NCI-H774 (cell line): ENCODE measurements at regions not wholly inside any gene's neighbourhood (a gene's known extent, or its start where the extent isn't known, plus 50 kb on each side); places are given as distances from the start of the nearest gene placed in this dataset.
A peak's percentile ranks its signal among the peaks of the same experiment; 100 is the strongest.
"Not testable (repeated sequence)": the region's sequence is repeated elsewhere in the genome, so short reads cannot be mapped to it uniquely, and the experiment has no call there.

Experiments used
- DNase-seq: peaks from one replicate; lab custom pipeline; 2025; lab: John Stamatoyannopoulos, UW

DNA sequence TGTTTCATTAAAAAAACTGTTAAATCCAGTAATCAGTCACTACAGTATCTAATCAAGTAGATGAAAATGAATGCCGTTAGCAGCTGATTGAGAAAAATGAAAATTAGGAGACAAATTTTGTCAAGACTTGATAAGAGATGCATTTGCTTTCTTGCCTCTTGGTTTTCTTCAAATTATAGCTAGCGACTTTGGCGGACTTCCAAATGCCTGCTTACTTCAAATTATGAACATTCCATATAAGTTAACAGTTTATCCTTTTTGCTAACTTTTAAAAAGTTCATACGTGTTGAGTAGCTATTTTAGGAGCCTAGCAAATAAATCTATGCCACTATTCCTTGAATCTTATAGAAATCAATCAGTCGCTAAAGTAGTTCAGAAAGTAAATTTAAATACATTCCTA is 58.8 kb downstream of the PPP4R3C start:
- DNase-seq, result no peak

GRCh38 chrX:27399146-27399456 is 64.0 kb downstream of the PPP4R3C start:
- DNase-seq, result no peak

- no peak for DNase-seq
Measured at GRCh38 chrX:27391623-27392022, 71.5 kb downstream of the PPP4R3C start.

DNA sequence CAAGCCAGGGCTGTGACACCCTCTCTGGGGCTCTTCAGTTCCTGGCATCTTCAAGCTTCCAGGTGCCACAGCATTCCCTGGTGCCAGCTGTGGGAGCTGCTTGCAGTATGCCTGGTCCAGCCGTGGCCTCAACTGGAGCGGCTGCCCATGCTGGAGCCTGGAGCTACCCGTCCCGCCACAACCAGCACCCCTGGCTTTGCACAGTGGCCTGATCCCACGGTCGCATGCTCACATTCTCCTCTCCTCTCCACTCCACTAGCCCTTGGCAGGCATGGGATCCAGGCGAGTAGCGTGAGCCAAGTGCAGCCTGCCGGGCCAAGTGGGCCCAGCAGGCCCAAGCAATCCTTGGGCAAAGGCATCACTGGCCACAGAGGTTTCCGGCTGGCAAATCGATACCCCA is 81.7 kb downstream of the PPP4R3C start:
- no peak for DNase-seq

DNA sequence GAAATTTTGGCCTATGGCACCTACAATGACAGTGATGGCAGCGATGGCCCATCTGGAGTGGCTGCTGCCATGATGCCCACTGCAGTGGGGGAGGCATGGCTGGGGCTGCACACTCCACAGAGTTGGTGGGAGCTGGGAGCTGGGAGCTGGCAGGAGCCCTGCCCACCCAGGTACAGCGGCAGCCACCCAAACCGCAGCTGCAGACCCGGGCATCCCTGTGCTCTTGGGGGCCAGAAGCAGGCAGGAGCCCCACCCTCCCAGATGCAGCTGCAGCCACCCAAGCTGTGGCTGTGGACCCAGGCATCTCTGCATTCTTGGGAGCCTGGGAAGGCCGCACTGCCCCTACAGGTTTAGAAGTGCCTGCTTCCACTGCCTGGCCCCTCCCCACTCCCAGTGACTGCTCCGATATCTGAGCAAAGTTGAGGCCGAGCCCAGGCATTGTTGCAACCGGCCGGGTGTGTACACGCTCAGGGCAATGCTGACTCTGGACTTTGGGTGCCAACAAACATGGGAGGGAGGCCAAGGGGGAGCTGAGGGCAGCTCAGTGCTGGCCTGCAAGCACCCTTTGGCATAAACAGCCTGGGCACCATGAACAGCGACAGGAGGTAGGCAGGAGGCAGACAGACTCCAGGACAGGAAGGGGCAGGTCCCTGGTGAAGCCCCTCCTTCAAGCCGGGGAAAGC is 82.8 kb downstream of the PPP4R3C start:
- no peak for DNase-seq

- no peak for DNase-seq
Measured at GRCh38 chrX:27354021-27354420, 109.1 kb downstream of the PPP4R3C start.

DNA sequence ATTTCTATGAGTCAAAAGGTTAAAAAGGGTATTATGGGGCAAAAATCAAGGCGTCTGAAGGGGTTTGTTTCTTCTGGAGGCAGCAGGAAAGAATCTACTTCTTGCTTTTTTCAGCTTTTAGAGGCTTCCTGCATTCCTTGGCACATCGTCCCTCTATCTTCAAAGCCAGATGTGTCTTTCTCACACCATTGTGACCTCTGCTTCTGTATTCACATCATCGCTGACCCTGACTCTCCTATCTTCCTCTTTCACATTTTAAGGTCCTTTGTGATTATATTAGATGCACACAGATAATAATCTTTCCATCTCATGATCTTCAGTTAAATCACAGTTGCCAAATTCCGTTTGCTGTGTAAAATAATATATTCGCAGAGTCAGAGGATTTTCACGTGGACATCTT is 112.7 kb downstream of the PPP4R3C start:
- DNase-seq, result no peak

DNA sequence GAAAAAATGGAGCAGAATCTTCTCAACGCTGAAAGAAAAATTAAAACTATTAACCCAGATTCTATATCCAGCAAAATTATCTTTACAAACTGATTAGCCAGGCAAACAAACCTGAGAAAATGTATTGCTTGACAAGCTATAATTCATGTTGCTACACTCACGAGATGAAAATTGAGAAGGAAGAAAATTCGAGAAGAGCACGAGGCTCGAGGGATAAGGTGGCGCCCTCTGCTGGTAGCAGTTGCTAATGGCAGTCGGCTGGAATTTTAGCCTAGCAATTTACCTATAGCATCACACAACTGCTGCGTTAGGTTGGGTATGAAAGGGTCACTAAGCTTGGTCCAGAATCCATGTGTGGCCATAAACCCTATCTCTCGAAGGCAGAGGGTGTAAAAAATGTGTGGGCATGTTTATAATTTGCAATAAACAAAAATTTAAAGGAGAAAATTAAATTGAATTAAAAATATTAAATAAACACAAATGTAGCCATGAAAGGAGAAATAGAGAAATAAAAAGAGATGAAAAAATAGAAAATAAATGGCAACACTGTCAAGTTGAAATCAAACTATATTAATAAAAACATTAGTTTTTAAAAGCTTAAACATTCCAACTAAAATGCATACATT is 126.6 kb downstream of the PPP4R3C start:
- no peak for DNase-seq

DNA sequence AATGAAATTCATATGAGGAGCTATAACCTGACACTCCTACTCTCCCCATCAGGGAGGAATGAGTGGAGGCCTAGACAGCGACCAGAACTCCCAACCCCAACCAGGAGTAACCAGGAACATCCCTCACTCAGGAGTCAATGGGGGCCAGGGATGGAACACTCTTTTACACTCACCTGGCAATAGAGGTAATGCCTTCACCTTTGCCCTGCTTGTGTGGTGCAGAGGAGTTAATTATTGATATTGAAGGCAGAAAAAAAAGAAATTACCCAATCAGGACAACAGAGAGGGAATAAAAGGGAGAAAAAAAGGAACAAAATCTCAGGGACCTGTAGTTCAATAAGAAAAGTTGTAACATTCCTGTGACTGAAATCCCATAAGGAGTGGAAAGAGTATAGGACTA is 141.5 kb downstream of the PPP4R3C start:
- no peak for DNase-seq

DNA sequence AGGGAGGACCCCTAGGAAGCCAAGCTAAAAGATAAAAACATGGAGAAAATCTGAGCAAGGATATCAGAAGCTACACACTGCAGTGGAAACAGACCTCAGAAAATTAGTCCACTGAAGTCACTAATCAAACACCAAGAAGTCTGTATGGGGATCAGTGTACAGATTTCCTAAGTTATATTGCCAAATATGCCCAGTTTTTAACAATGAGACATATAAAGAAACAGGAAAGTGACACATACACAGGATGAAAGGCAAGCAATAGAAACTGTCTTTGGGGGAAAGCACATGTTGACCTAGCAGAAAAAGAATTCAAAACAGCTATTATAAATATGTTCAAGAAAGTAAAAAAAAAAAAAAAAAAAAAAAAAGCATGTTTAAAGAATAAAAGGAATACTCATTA is 153.7 kb downstream of the PPP4R3C start:
- DNase-seq, result no peak

DNA sequence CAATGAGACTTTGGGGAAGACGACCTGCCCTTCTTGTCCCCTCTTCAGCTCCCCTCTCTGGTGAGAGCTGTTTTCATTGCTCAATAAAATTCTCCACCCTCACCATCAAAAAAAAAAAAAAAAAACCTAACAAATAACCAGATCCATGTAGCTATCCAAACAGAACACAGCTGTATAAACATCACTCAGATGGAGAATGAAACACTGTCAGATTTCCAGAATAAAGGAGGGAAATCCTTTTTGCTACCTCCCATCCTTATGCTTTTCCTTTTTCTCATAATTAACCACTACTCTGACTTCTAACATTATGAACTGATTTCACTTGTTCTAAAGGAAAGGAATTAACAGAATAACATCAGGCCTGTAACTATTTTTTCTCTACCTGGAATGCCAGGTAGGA is 155.6 kb downstream of the PPP4R3C start:
- DNase-seq, result no peak

- not testable (repeated sequence) for DNase-seq
Measured at GRCh38 chrX:27292552-27292951, 170.6 kb downstream of the PPP4R3C start.

GRCh38 chrX:27276751-27277150 is 186.4 kb downstream of the PPP4R3C start:
- DNase-seq, result no peak

- no peak for DNase-seq
Measured at GRCh38 chrX:27254656-27255055, 208.5 kb downstream of the PPP4R3C start.

GRCh38 chrX:27251369-27251768 is 211.8 kb downstream of the PPP4R3C start:
- no peak for DNase-seq

DNA sequence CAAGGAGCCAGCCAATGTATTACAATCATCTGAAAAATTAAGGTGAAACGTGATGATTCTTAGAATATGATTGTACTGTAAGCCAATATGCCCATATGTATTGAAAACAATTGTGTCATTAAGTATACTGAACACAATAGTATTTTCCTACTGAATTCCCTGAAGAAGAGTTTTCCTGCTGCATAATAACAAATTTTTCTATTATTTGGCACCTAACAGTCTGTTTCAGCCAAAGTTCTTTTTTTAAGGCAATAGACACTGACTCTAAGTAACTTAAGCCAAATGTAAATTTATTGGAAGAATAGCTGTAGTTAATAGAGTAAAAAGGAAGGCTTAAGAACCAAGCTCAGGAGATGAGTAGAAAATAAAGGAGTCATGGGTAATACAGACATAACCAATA is 220.6 kb downstream of the PPP4R3C start:
- DNase-seq, result no peak

- DNase-seq, result no peak
Measured at GRCh38 chrX:27241981-27242380, 221.2 kb downstream of the PPP4R3C start.

- DNase-seq, result not testable (repeated sequence)
Measured at GRCh38 chrX:27240042-27240441, 223.1 kb downstream of the PPP4R3C start.

GRCh38 chrX:27236681-27237080 is 226.5 kb downstream of the PPP4R3C start:
- DNase-seq, result no peak

DNA sequence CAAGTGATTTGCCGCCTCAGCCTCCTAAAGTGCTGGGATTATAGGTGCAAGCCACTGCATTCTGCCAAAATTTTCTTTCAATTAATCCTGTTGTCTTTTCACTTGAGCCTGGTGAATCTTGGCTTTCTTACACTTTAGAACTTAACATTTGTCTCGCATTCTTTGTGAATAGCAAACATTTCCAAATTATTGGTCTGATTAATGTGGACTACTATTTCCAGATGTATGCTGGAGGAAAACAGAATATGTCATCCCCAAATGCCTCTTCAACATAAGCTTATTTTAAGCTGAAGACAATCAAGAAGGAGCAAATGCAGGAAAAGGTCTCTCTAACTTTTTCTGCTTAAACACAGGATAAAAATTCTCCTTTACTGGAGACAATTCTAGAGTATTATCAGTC is 233.4 kb downstream of the PPP4R3C start:
- no peak for DNase-seq

GRCh38 chrX:27222661-27223060 is 240.5 kb downstream of the PPP4R3C start:
- no peak for DNase-seq

- DNase-seq, result peak; percentile 3
Measured at GRCh38 chrX:27186671-27187070, 276.5 kb downstream of the PPP4R3C start.

GRCh38 chrX:27163236-27163635 is 299.9 kb downstream of the PPP4R3C start:
- DNase-seq, result no peak

- DNase-seq, result no peak
Measured at GRCh38 chrX:27162496-27162895, 300.6 kb downstream of the PPP4R3C start.
